H1 (cell line): ENCODE measurements at regions not wholly inside any gene's neighbourhood (a gene's known extent, or its start where the extent isn't known, plus 50 kb on each side); places are given as distances from the start of the nearest gene placed in this dataset.

Source experiments
- CTCF ChIA-PET: fragments of 300-600 bp; sonication (Branson Sonifier 250); formaldehyde crosslinking; loops from one replicate; lab custom pipeline; 2021; ENCODE audit not compliant: partially characterized antibody; lab: Charles Lee
- POLR2A ChIA-PET: fragments of 300-600 bp; sonication (Branson Sonifier 250); formaldehyde crosslinking; loops from one replicate; lab custom pipeline; 2021; ENCODE audit warnings: inconsistent platforms; ENCODE audit not compliant: partially characterized antibody; lab: Charles Lee
- DNase-seq, 2 experiments: peaks; one replicate each; pipeline versions ENCODE4 v3.0.0 to v3.0.0-alpha.2; 2010 to 2022; ENCODE audit warnings: low spot score in 2 of 2, low read depth in 1 of 2, mixed read lengths in 1 of 2
- FAIRE-seq: peaks from 2 replicates; lab custom pipeline; 2011; peaks lifted over from hg19 to GRCh38; lab: Jason Lieb, UNC
- H2AFZ ChIP-seq: 2 replicates; pipeline ENCODE4 v1.8.1; 2012; ENCODE audit warnings: low read length, inconsistent platforms
- H2AK5ac ChIP-seq: 2 replicates; pipeline ENCODE4 v1.6.1; 2013; ENCODE audit warnings: low read depth, low read length
- H2BK120ac ChIP-seq: replicated peaks from 2 replicates; pipeline ENCODE3; 2013; ENCODE audit warnings: low read depth, low read length, inconsistent platforms
- H2BK12ac ChIP-seq: 2 replicates; pipeline ENCODE4 v1.6.1; 2013; ENCODE audit warnings: low read depth, low read length
- H2BK15ac ChIP-seq: 2 replicates; pipeline ENCODE4 v1.6.1; 2013; ENCODE audit warnings: low read length
- H2BK20ac ChIP-seq: 2 replicates; pipeline ENCODE4 v1.6.1; 2013; ENCODE audit warnings: low read length
- H2BK5ac ChIP-seq: 2 replicates; pipeline ENCODE4 v1.6.1; 2013; ENCODE audit warnings: low read depth, low read length
- H3K14ac ChIP-seq: 2 replicates; pipeline ENCODE4 v1.6.1; 2013; ENCODE audit warnings: inconsistent platforms; ENCODE audit not compliant: insufficient read length
- H3K18ac ChIP-seq: 2 replicates; pipeline ENCODE4 v1.6.1; 2013; ENCODE audit warnings: low read length; ENCODE audit errors: extremely low read depth
- H3K23ac ChIP-seq: 2 replicates; pipeline ENCODE4 v1.6.1; 2013; ENCODE audit warnings: inconsistent platforms; ENCODE audit not compliant: insufficient read length
- H3K23me2 ChIP-seq: 2 replicates; pipeline ENCODE4 v1.6.1; 2013; ENCODE audit warnings: low read depth, low read length
- H3K27ac ChIP-seq: 2 replicates; pipeline ENCODE4 v1.6.1; 2011; ENCODE audit warnings: low read depth, low read length, inconsistent platforms
- H3K27me3 ChIP-seq, 4 experiments: replicated peaks in 1 of 4; 1 replicate in 1 of 4; 2 replicates in 3 of 4; pipeline versions ENCODE4 v1.6.1 to v1.8.1; 2011 to 2013; ENCODE audit warnings: low read length in 3 of 4, mild to moderate bottlenecking in 3 of 4, inconsistent platforms in 2 of 4, mixed read lengths in 2 of 4, moderate library complexity in 1 of 4; ENCODE audit not compliant: control insufficient read depth in 3 of 4, insufficient read depth in 3 of 4; ENCODE audit errors: extremely low read depth in 1 of 4
- H3K36me3 ChIP-seq, 4 experiments: 2 replicates each; pipeline versions ENCODE4 v1.6.1 to v1.8.1; 2011 to 2013; ENCODE audit warnings: mild to moderate bottlenecking in 4 of 4, low read length in 3 of 4, moderate library complexity in 2 of 4, control low read depth in 1 of 4, inconsistent platforms in 1 of 4; ENCODE audit not compliant: insufficient read depth in 4 of 4, control insufficient read depth in 2 of 4
- H3K4ac ChIP-seq: replicated peaks from 2 replicates; pipeline ENCODE3; 2013; ENCODE audit warnings: low read length, low read depth, mixed read lengths, inconsistent platforms; ENCODE audit not compliant: insufficient read length
- H3K4me1 ChIP-seq, 4 experiments: replicated peaks in 1 of 4; 1 replicate in 1 of 4; 2 replicates in 3 of 4; pipeline versions ENCODE4 v1.6.1 to v1.8.1; 2011 to 2013; ENCODE audit warnings: low read length in 3 of 4, inconsistent platforms in 2 of 4, mixed read lengths in 1 of 4; ENCODE audit not compliant: insufficient read depth in 4 of 4, control insufficient read depth in 3 of 4
- H3K4me2 ChIP-seq, 2 experiments: 2 replicates each; pipeline versions ENCODE4 v1.6.1 to v1.8.1; 2011 to 2013; ENCODE audit warnings: low read depth in 2 of 2, low read length in 2 of 2, control low read depth in 1 of 2, inconsistent platforms in 1 of 2, mild to moderate bottlenecking in 1 of 2; ENCODE audit not compliant: insufficient read depth in 1 of 2
- H3K4me3 ChIP-seq, 4 experiments: fragments of 200-600, 300-600 bp in 1 of 4; sonication (generic), shearing (Covaris generic), sonication (Bioruptor Twin) in 1 of 4; 2 replicates each; pipeline versions ENCODE4 v1.5.1 to v1.8.1; 2011 to 2016; ENCODE audit warnings: low read length in 4 of 4, low read depth in 3 of 4, control low read depth in 2 of 4, inconsistent platforms in 2 of 4, mild to moderate bottlenecking in 2 of 4, mixed read lengths in 1 of 4, moderate library complexity in 1 of 4; ENCODE audit not compliant: insufficient read depth in 2 of 4; ENCODE audit errors: extremely low read depth in 1 of 4
- H3K56ac ChIP-seq: replicated peaks from 2 replicates; pipeline ENCODE3; 2013; ENCODE audit warnings: low read depth, mild to moderate bottlenecking, mixed read lengths, low read length, inconsistent platforms; ENCODE audit not compliant: insufficient read length
- H3K79me1 ChIP-seq: 2 replicates; pipeline ENCODE4 v1.6.1; 2013; ENCODE audit warnings: low read depth, low read length, control low read depth
- H3K79me2 ChIP-seq, 2 experiments: 2 replicates each; pipeline versions ENCODE4 v1.6.1 to v1.8.1; 2012 to 2013; ENCODE audit warnings: low read length in 2 of 2, mild to moderate bottlenecking in 2 of 2, inconsistent platforms in 1 of 2; ENCODE audit not compliant: insufficient read depth in 2 of 2, control insufficient read depth in 1 of 2
- H3K9ac ChIP-seq, 4 experiments: replicated peaks in 1 of 4; 1 replicate in 1 of 4; 2 replicates in 3 of 4; pipeline versions ENCODE4 v1.6.1 to v1.8.1; 2011 to 2013; ENCODE audit warnings: low read depth in 3 of 4, low read length in 3 of 4, control low read depth in 2 of 4, mild to moderate bottlenecking in 2 of 4, moderate library complexity in 2 of 4, inconsistent platforms in 1 of 4; ENCODE audit errors: extremely low read depth in 1 of 4
- H3K9me3 ChIP-seq, 2 experiments: 2 replicates each; pipeline versions ENCODE4 v1.6.1 to v1.8.1; 2012 to 2013; ENCODE audit warnings: mild to moderate bottlenecking in 2 of 2, moderate library complexity in 2 of 2, control low read depth in 1 of 2, inconsistent platforms in 1 of 2, low read depth in 1 of 2, low read length in 1 of 2, mixed read lengths in 1 of 2; ENCODE audit not compliant: insufficient read depth in 2 of 2
- H4K20me1 ChIP-seq, 2 experiments: replicated peaks in 1 of 2; 2 replicates each; pipeline versions ENCODE3 to v1.8.1; 2011 to 2013; ENCODE audit warnings: inconsistent platforms in 2 of 2, low read length in 2 of 2, mild to moderate bottlenecking in 1 of 2; ENCODE audit not compliant: insufficient read depth in 2 of 2, control insufficient read depth in 1 of 2
- H4K5ac ChIP-seq: 2 replicates; pipeline ENCODE4 v1.6.1; 2013; ENCODE audit warnings: low read length, low read depth, mixed read lengths, inconsistent platforms; ENCODE audit not compliant: insufficient read length
- H4K8ac ChIP-seq: 2 replicates; pipeline ENCODE4 v1.8.0; 2013; ENCODE audit warnings: mild to moderate bottlenecking, moderate library complexity, low read length, inconsistent platforms; ENCODE audit not compliant: insufficient read depth; ENCODE audit errors: extremely low read depth
- H4K91ac ChIP-seq: replicated peaks from 2 replicates; pipeline ENCODE3; 2013; ENCODE audit warnings: low read length, mixed read lengths, inconsistent platforms; ENCODE audit not compliant: insufficient read length
- RNF2 ChIP-seq: fragments of 200-900, 300-1000 bp; sonication (generic); IDR thresholded peaks from 2 replicates; pipeline ENCODE4 v1.7.1; 2016; ENCODE audit warnings: borderline replicate concordance, low read depth, mild to moderate bottlenecking, antibody characterized with exemption, low read length; ENCODE audit not compliant: poor library complexity, severe bottlenecking; ENCODE audit errors: missing control alignments
- SP2 ChIP-seq: IDR thresholded peaks from 2 replicates; pipeline ENCODE4 v1.6.1; 2012; ENCODE audit warnings: mild to moderate bottlenecking, low read length, inconsistent platforms
- TBP ChIP-seq: IDR thresholded peaks from 2 replicates; pipeline ENCODE4 v1.6.1; 2011; ENCODE audit warnings: low read depth, low read length, improper control_type of control experiment
- WGBS, 2 experiments: shearing (Covaris generic) in 1 of 2; methylation state at CpG; one replicate each; pipeline versions ENCODE4 v1.1.6 to v1.1.7; 2013 to 2015; ENCODE audit warnings: low lambda C conversion rate in 2 of 2, mixed read lengths in 2 of 2, inconsistent platforms in 1 of 2, low coverage in 1 of 2, missing lambda C conversion rate in 1 of 2; ENCODE audit not compliant: insufficient replicate concordance in 2 of 2, insufficient coverage in 1 of 2, insufficient read length in 1 of 2; ENCODE audit errors: extremely low coverage in 1 of 2, missing lambda C conversion rate in 1 of 2; 5-methylcytosine and 5-hydroxymethylcytosine counted together

- no peak overlapping the region for H4K5ac ChIP-seq
- no peak overlapping the region for H3K4ac ChIP-seq
- no peak overlapping the region for H2BK20ac ChIP-seq
- no peak overlapping the region for H3K4me2 ChIP-seq
- no peak overlapping the region for H4K91ac ChIP-seq
- ChIA-PET CTCF (interaction anchor here (1.4 to 2.1 kb wide), 2 partner anchors 13 to 490 kb away, joined by 4 to 6 read pairs; no protein-coding TSS in a partner anchor), POLR2A (no interaction called here)
- no peak overlapping the region for H3K18ac ChIP-seq
- H3K27ac ChIP-seq: no peak overlapping the region
- H3K4me1 ChIP-seq: peaks cover 0 to 7% (median 5%) of the 10 kb centered on the region in 4 experiments; a peak in 5 of 7 replicates
- no peak overlapping the region for H2BK120ac ChIP-seq
- no peaks in the 10 kb centered on the region for H4K20me1 ChIP-seq
- H3K4me3 ChIP-seq: no peak overlapping the region
- H2BK12ac ChIP-seq: no peak overlapping the region
- no peak overlapping the region for H2BK5ac ChIP-seq
- no peak overlapping the region for H4K8ac ChIP-seq
- peaks cover 0 to 2% (median 0%) of the 10 kb centered on the region in 4 experiments; a peak in 2 of 7 replicates for H3K27me3 ChIP-seq
- WGBS, 2 experiments: 92% methylated on average over 10 of the region's 10 CpGs; no CpG with 5 or more reads in 1 of the 2 experiments
- no peaks in the 10 kb centered on the region for H3K9me3 ChIP-seq
- FAIRE-seq (no peak), DNase-seq (no peak)
- H3K56ac ChIP-seq: no peak overlapping the region
- no peak overlapping the region for H2AFZ ChIP-seq
- H3K79me2 ChIP-seq: no peaks in the 10 kb centered on the region
- H3K23ac ChIP-seq: no peak overlapping the region
- no peak overlapping the region for H3K9ac ChIP-seq
- H3K14ac ChIP-seq: no peak overlapping the region
- H3K23me2 ChIP-seq: no peaks in the 10 kb centered on the region; the same call in 1 of the 2 replicates
- H3K36me3 ChIP-seq: no peaks in the 10 kb centered on the region
- H2BK15ac ChIP-seq: no peak overlapping the region
- H2AK5ac ChIP-seq: no peak overlapping the region
- no peaks in the 10 kb centered on the region for H3K79me1 ChIP-seq
- TF ChIP-seq RNF2 (no peak), TBP (no peak), SP2 (no peak)
Measured at GRCh38 chr18:10029711-10030110, 115.9 kb downstream of the VAPA start.
